Hindlimb muscle (tissue), 1 donor: ENCODE measurements at regions not wholly inside any gene's neighbourhood (a gene's known extent, or its start where the extent isn't known, plus 50 kb on each side); places are given as distances from the start of the nearest gene placed in this dataset.

Experiments
- DNase-seq: peaks from one replicate; pipeline ENCODE4 v3.0.0-alpha.2; 2013

GRCh38 chr13:73496711-73497110 lies 437.9 kb downstream of the KLF5 start:
- no peak for DNase-seq

GRCh38 chr13:73492811-73493210 lies 434.0 kb downstream of the KLF5 start:
- no peak for DNase-seq

GRCh38 chr13:73482556-73482955 lies 423.8 kb downstream of the KLF5 start:
- DNase-seq: no peak

- no peak for DNase-seq
These were observed 423.2 kb downstream of the KLF5 start for GRCh38 chr13:73481886-73482445.

- DNase-seq: peak; percentile 46
These were observed 422.2 kb downstream of the KLF5 start for GRCh38 chr13:73480779-73481559.

DNA sequence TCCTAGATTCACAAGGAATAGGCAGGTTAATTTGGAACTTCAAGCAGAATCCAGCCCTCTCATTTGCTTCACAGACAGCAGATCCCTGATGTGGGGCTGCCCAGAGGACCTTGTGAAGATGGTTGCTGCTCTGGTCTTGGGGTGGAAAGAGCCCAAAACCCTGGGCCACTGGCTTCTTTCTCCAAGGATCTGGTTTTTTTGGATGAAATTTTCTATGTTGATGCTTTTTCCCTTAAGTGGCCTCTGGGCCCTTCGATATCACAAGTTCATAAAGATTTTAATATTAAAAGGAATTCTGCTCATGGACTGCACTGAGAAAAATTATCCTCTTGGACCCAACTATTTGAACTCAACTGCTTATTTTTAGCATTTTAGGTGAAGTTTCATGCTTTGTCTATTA lies 421.1 kb downstream of the KLF5 start:
- no peak for DNase-seq

GRCh38 chr13:73479351-73479750 lies 420.5 kb downstream of the KLF5 start:
- no peak for DNase-seq

DNA sequence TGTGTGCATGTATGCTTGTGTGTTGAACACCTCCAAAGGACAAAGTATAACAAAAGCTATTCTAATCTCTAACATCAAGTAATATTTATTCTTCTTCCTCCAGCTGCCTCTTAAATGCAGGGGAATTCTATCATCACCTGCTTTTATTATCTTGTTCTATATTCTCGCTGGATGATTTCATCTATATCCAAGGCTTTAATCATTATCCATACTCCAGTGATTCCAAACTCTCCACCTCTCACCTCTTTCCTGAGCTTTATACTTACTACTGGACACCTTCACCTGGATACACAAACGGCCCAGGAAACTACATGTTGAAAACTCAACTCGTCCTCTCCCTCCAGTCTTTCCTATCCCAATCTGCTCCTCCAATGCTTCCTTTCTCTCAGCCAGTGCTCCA lies 418.6 kb downstream of the KLF5 start:
- DNase-seq: no peak

- DNase-seq: no peak
These were observed 414.2 kb downstream of the KLF5 start for GRCh38 chr13:73473016-73473415.

- no peak for DNase-seq
These were observed 408.3 kb downstream of the KLF5 start for GRCh38 chr13:73467125-73467524.

- DNase-seq: no peak
These were observed 407.8 kb downstream of the KLF5 start for GRCh38 chr13:73466561-73466960.

DNA sequence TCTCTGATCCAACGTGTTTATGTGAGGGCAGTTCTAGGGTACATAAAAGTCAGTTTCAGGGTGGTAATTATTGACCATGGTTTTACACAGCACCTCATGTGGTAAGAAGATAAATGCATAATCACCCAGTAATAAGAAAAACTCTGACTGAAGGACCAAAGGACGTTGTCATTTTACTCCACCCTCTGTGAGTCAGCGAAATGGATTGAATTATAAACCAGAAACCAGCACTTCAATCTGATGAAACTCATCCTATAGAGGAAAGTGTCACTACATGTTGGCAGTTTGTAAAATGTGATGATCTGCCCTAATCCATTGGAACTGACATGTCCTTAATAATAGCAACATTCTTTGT lies 406.8 kb downstream of the KLF5 start:
- DNase-seq: no peak

DNA sequence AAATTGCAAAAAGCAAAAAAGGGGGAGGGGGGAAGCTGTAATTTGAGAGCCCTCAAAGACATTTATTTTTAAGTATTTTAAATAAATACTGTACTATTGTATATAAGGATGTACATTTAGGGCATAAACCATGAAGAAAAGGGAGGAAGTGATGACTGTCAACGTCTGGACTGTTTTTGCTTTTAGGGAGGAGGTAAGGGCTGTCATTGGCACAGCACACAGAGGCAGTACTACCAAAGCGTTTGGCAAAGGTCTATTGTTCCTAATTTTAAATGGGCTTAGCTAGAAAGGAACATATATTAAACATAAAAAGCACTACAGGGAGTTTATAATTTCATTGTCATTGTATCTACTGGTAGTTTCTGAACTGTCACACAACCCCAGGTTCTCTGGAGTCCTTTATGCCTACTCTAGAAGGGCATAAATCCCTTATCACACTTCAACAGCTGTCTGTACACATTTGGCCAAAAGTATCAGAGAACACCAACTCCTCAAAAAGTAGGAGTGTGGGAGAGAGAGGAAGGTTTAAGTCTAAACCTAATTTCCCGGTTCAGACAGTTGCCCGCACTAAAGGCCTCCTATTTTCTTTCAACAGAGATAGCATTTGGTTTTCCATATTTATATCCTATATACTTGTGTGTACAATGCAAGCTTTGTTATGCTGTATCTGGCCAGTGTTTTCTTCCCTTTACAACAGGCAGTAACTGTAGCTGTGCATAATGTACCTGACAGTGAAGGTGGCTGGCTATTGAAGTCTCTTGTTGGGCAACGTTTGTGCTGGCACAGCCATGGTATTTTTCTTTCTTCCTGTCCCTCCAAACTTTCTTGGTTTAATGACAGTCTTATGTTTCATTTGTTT lies 406.2 kb downstream of the KLF5 start:
- DNase-seq: no peak

- no peak for DNase-seq
These were observed 403.4 kb downstream of the KLF5 start for GRCh38 chr13:73462241-73462640.

GRCh38 chr13:73451221-73452029 lies 392.6 kb downstream of the KLF5 start:
- no peak for DNase-seq

- no peak for DNase-seq
These were observed 391.8 kb downstream of the KLF5 start for GRCh38 chr13:73450583-73450982.

DNA sequence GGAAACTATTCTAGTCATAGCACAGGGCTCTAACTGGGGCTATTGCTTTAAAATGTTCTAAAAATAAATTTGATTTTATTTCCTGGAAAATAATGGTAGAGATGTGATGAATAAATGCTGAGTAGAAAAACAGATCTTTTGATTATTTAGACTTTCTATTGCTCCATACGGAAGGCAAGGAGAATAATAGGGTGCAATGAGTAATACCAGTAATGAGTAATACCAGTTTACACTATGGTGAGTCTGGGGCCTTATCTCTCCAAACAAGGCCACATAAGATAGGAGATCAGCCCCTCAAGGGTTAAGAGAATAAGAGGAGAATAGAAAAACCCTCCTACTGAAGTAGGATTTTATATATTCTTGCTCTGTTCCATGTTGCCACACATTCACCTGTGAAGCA lies 390.4 kb downstream of the KLF5 start:
- DNase-seq: no peak

DNA sequence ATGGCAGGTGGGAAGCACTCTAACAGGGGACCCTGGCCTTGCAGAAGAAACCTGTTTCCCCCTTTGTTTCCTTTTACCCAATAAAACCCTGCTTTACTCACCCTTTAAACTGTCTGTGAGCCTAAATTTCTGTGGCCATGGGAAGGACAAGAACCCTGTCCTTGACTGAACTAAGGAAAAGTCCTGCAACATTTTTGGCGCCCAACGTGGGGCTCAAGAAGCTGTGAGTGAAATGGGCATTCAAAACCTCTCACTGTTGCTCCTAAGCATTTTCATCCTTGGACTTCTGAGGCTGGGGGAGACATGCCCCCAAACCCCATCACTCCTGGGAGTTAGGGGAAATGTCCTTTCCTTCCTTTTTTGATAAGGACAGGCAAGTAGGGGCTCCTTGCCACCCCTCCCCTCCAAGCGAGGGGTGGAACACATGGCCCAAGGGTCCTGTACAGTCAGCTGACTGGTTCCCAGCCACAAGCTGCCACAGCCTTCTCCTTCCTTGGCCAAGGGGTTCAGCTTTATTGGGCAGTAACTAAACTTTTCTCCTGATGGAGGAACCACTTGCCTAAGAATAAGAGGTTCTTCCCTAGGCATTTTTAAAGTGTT lies 381.6 kb downstream of the KLF5 start:
- DNase-seq: no peak

GRCh38 chr13:73433890-73434289 lies 375.1 kb downstream of the KLF5 start:
- no peak for DNase-seq

DNA sequence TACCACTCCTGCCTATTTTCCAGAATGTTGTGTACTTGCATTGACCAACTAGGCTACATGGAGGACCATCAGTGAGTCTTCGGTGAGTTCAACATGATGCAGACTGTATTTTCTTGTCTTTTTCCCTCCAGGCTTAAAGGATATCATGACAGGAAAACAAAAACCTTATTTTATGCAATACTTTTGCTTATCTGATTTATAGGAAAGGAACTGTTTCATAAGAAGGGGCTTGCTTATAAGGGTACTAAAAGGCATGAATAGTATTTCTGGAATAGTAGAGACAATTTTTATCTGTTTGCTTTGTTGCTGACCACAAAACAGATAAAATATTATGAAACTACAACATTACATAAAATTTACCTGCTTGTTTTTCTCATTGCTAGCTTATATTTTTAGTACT lies 374.7 kb downstream of the KLF5 start:
- no peak for DNase-seq

- no peak for DNase-seq
These were observed 370.9 kb downstream of the KLF5 start for GRCh38 chr13:73429701-73430100.

- no peak for DNase-seq
These were observed 369.9 kb downstream of the KLF5 start for GRCh38 chr13:73428706-73429105.
